Common myeloid progenitor, CD34-positive (primary cell): ENCODE measurements at regions not wholly inside any gene's neighbourhood (a gene's known extent, or its start where the extent isn't known, plus 50 kb on each side); places are given as distances from the start of the nearest gene placed in this dataset.

Experiments
- CTCF ChIA-PET: fragments of 350-600 bp; sonication (Branson Sonifier 250); formaldehyde crosslinking; loops from one replicate; lab custom pipeline; 2021; ENCODE audit warnings: antibody characterized with exemption; lab: Charles Lee
- POLR2A ChIA-PET: fragments of 350-600 bp; sonication (Branson Sonifier 250); formaldehyde crosslinking; loops from one replicate; lab custom pipeline; 2021; ENCODE audit warnings: antibody characterized with exemption; lab: Charles Lee
- DNase-seq, 3 donors: peaks; one replicate each; pipeline versions ENCODE4 v3.0.0 to v3.0.0-alpha.2; 2013
- H3K27ac ChIP-seq, 2 experiments: 1 replicate in 1 of 2; 2 replicates in 1 of 2; pipeline ENCODE4 v1.7.0; 2013; ENCODE audit warnings: inconsistent platforms in 2 of 2, low read length in 2 of 2, mild to moderate bottlenecking in 2 of 2, low read depth in 1 of 2, moderate library complexity in 1 of 2; ENCODE audit not compliant: severe bottlenecking in 2 of 2, insufficient read depth in 1 of 2, poor library complexity in 1 of 2
- H3K27me3 ChIP-seq, 5 experiments: replicated peaks in 2 of 5; 1 replicate in 3 of 5; 2 replicates in 2 of 5; pipeline versions ENCODE4 v1.6.1 to v1.7.0; 2013; ENCODE audit warnings: low read length in 4 of 5, mild to moderate bottlenecking in 2 of 5, moderate library complexity in 2 of 5, inconsistent platforms in 1 of 5; ENCODE audit not compliant: insufficient read depth in 5 of 5, control insufficient read depth in 4 of 5
- H3K36me3 ChIP-seq, 4 experiments: 1 replicate in 2 of 4; 2 replicates in 2 of 4; pipeline versions ENCODE4 v1.6.1 to v1.7.0; 2013; ENCODE audit warnings: low read length in 3 of 4, control low read depth in 1 of 4, mild to moderate bottlenecking in 1 of 4; ENCODE audit not compliant: control insufficient read depth in 4 of 4, insufficient read depth in 4 of 4
- H3K4me1 ChIP-seq, 4 experiments: 1 replicate in 3 of 4; 2 replicates in 1 of 4; pipeline versions ENCODE4 v1.6.1 to v1.7.1; 2013; ENCODE audit warnings: low read length in 3 of 4, mild to moderate bottlenecking in 3 of 4, control low read depth in 1 of 4, inconsistent platforms in 1 of 4, moderate library complexity in 1 of 4; ENCODE audit not compliant: control insufficient read depth in 4 of 4, insufficient read depth in 4 of 4; ENCODE audit errors: control extremely low read depth in 1 of 4
- H3K4me3 ChIP-seq, 7 experiments: 1 replicate in 4 of 7; 2 replicates in 3 of 7; pipeline versions ENCODE4 v1.5.1 to v1.7.0; 2013; ENCODE audit warnings: mild to moderate bottlenecking in 7 of 7, low read length in 6 of 7, moderate library complexity in 6 of 7, inconsistent platforms in 2 of 7, low read depth in 2 of 7, control low read depth in 1 of 7; ENCODE audit not compliant: insufficient read depth in 4 of 7, control insufficient read depth in 1 of 7; ENCODE audit errors: extremely low read depth in 1 of 7
- H3K9me3 ChIP-seq, 5 experiments: 1 replicate in 4 of 5; 2 replicates in 1 of 5; pipeline versions ENCODE4 v1.6.1 to v1.7.1; 2013; ENCODE audit warnings: low read length in 4 of 5, mild to moderate bottlenecking in 2 of 5, inconsistent platforms in 1 of 5, low read depth in 1 of 5, moderate library complexity in 1 of 5; ENCODE audit not compliant: control insufficient read depth in 4 of 5, insufficient read depth in 2 of 5; ENCODE audit errors: control extremely low read depth in 1 of 5
- WGBS: methylation state at CpG from one replicate; pipeline ENCODE4 v1.1.5; 2013; ENCODE audit not compliant: insufficient coverage; 5-methylcytosine and 5-hydroxymethylcytosine counted together

GRCh38 chr15:25545017-25545416 is 106.2 kb upstream of the UBE3A start:
- H3K27ac ChIP-seq, result no peak overlapping the region
- no peaks in the 10 kb centered on the region for H3K27me3 ChIP-seq
- no peaks in the 10 kb centered on the region for H3K36me3 ChIP-seq
- H3K4me1 ChIP-seq, result no peaks in the 10 kb centered on the region
- DNase-seq, result no peak
- no peak overlapping the region for H3K4me3 ChIP-seq
- CTCF ChIA-PET, result no interaction called here
- H3K9me3 ChIP-seq, result peaks cover 0 to 2% (median 0%) of the 10 kb centered on the region in 5 experiments
- WGBS, result no CpG with 5 or more reads among the region's 1 CpG
- POLR2A ChIA-PET, result no interaction called here

GRCh38 chr15:25544076-25544475 is 105.3 kb upstream of the UBE3A start:
- no peak for DNase-seq
- H3K4me3 ChIP-seq, result no peak overlapping the region
- H3K36me3 ChIP-seq, result no peaks in the 10 kb centered on the region
- no peak overlapping the region for H3K27ac ChIP-seq
- ChIA-PET CTCF (no interaction called here), POLR2A (no interaction called here)
- 100% methylated on average over 5 of the region's 7 CpGs for WGBS
- H3K9me3 ChIP-seq, result peaks cover 0 to 2% (median 0%) of the 10 kb centered on the region in 5 experiments
- H3K27me3 ChIP-seq, result no peaks in the 10 kb centered on the region
- no peaks in the 10 kb centered on the region for H3K4me1 ChIP-seq

- no peaks in the 10 kb centered on the region for H3K4me1 ChIP-seq
- no peak for DNase-seq
- no peak overlapping the region for H3K27ac ChIP-seq
- no peaks in the 10 kb centered on the region for H3K27me3 ChIP-seq
- H3K9me3 ChIP-seq, result peaks cover 0 to 2% (median 0%) of the 10 kb centered on the region in 5 experiments
- no peaks in the 10 kb centered on the region for H3K36me3 ChIP-seq
- WGBS, result 82% methylated on average over 1 of the region's 1 CpG
- ChIA-PET POLR2A (no interaction called here), CTCF (no interaction called here)
- H3K4me3 ChIP-seq, result no peak overlapping the region
Measured at GRCh38 chr15:25543196-25543595, 104.4 kb upstream of the UBE3A start.

GRCh38 chr15:25541228-25541627 is 102.4 kb upstream of the UBE3A start:
- H3K36me3 ChIP-seq, result no peaks in the 10 kb centered on the region
- CTCF ChIA-PET, result no interaction called here
- H3K27ac ChIP-seq, result no peak overlapping the region
- no peaks in the 10 kb centered on the region for H3K4me1 ChIP-seq
- no peak for DNase-seq
- no peaks in the 10 kb centered on the region for H3K27me3 ChIP-seq
- H3K9me3 ChIP-seq, result peaks cover 0 to 2% (median 0%) of the 10 kb centered on the region in 5 experiments
- POLR2A ChIA-PET, result no interaction called here
- H3K4me3 ChIP-seq, result no peak overlapping the region

- H3K27me3 ChIP-seq, result no peaks in the 10 kb centered on the region
- WGBS, result 88% methylated on average over 5 of the region's 7 CpGs
- H3K27ac ChIP-seq, result no peak overlapping the region
- ChIA-PET POLR2A (no interaction called here), CTCF (no interaction called here)
- peaks cover 0 to 3% (median 0%) of the 10 kb centered on the region in 5 experiments for H3K9me3 ChIP-seq
- no peaks in the 10 kb centered on the region for H3K36me3 ChIP-seq
- no peak for DNase-seq
- H3K4me3 ChIP-seq, result no peak overlapping the region
- no peaks in the 10 kb centered on the region for H3K4me1 ChIP-seq
Measured at GRCh38 chr15:25536801-25537611, 98.2 kb upstream of the UBE3A start.

- DNase-seq, result no peak
- ChIA-PET POLR2A (no interaction called here), CTCF (no interaction called here)
- H3K27ac ChIP-seq, result no peak overlapping the region
- H3K4me3 ChIP-seq, result no peak overlapping the region
- no peaks in the 10 kb centered on the region for H3K36me3 ChIP-seq
- peaks cover 0 to 3% (median 0%) of the 10 kb centered on the region in 5 experiments for H3K9me3 ChIP-seq
- H3K4me1 ChIP-seq, result no peaks in the 10 kb centered on the region
- WGBS, result 94% methylated on average over 2 of the region's 5 CpGs
- H3K27me3 ChIP-seq, result no peaks in the 10 kb centered on the region
Measured at GRCh38 chr15:25535866-25536265, 97.0 kb upstream of the UBE3A start.

- H3K4me1 ChIP-seq, result no peaks in the 10 kb centered on the region
- CTCF ChIA-PET, result no interaction called here
- DNase-seq, result no peak
- no peak overlapping the region for H3K27ac ChIP-seq
- H3K27me3 ChIP-seq, result no peaks in the 10 kb centered on the region
- H3K9me3 ChIP-seq, result peaks cover 0 to 8% (median 0%) of the 10 kb centered on the region in 5 experiments
- WGBS, result 89% methylated on average over 1 of the region's 6 CpGs
- no peak overlapping the region for H3K4me3 ChIP-seq
- no peaks in the 10 kb centered on the region for H3K36me3 ChIP-seq
- POLR2A ChIA-PET, result no interaction called here
Measured at GRCh38 chr15:25534293-25534692, 95.5 kb upstream of the UBE3A start.
